Aorta (tissue), 5 donors: ENCODE measurements at regions not wholly inside any gene's neighbourhood (a gene's known extent, or its start where the extent isn't known, plus 50 kb on each side); places are given as distances from the start of the nearest gene placed in this dataset.
"Not testable (repeated sequence)": the region's sequence is repeated elsewhere in the genome, so short reads cannot be mapped to it uniquely, and the experiment has no call there.

Experiments
- ATAC-seq: fragments of 200-7000 bp; cut with Tn5 transposase; one replicate; pipeline ENCODE4 v1.9.1; 2022; ENCODE audit warnings: moderate library complexity; ENCODE audit not compliant: low FRiP score
- DNase-seq, 2 donors: peaks; one replicate each; pipeline ENCODE4 v3.0.0-alpha.2; 2020
- H3K27ac ChIP-seq, 2 donors: one replicate each; pipeline ENCODE4 v1.5.1; 2013; ENCODE audit warnings: low read length in 2 of 2, mild to moderate bottlenecking in 2 of 2, moderate library complexity in 2 of 2, control low read depth in 1 of 2, inconsistent platforms in 1 of 2, low read depth in 1 of 2
- H3K27me3 ChIP-seq, 2 donors: one replicate each; pipeline ENCODE4 v1.6.1; 2013; ENCODE audit warnings: control low read depth in 1 of 2, low read length in 1 of 2, mild to moderate bottlenecking in 1 of 2, moderate library complexity in 1 of 2; ENCODE audit not compliant: insufficient read depth in 2 of 2, control insufficient read depth in 1 of 2
- H3K36me3 ChIP-seq, 2 donors: one replicate each; pipeline ENCODE4 v1.6.1; 2013; ENCODE audit warnings: control low read depth in 1 of 2, low read length in 1 of 2, mild to moderate bottlenecking in 1 of 2; ENCODE audit not compliant: insufficient read depth in 2 of 2, control insufficient read depth in 1 of 2
- H3K4me1 ChIP-seq, 2 donors: one replicate each; pipeline ENCODE4 v1.6.1; 2013; ENCODE audit warnings: low read length in 2 of 2, control low read depth in 1 of 2, mild to moderate bottlenecking in 1 of 2, moderate library complexity in 1 of 2; ENCODE audit not compliant: insufficient read depth in 2 of 2, control insufficient read depth in 1 of 2
- H3K4me3 ChIP-seq, 2 donors: one replicate each; pipeline ENCODE4 v1.5.1; 2013; ENCODE audit warnings: low read length in 2 of 2, control low read depth in 1 of 2, mild to moderate bottlenecking in 1 of 2
- H3K9me3 ChIP-seq: one replicate; pipeline ENCODE4 v1.6.1; 2013; ENCODE audit warnings: mild to moderate bottlenecking, low read length; ENCODE audit not compliant: control insufficient read depth
- WGBS, 2 donors: extraction: QIAGEN DNeasy Blood & Tissue Kit; methylation state at CpG; one replicate each; pipeline ENCODE4 v1.1.7; 2013; 5-methylcytosine and 5-hydroxymethylcytosine counted together
- intact Hi-C, 2 donors: fragments of 100-400 bp; cut with DNase I; formaldehyde crosslinking; loops; one replicate each; pipeline versions ENCODE4 v1.14.2 to v1.15.0; 2022
- donor health status: healthy with polysubstance abuse.
- donor health status: Bipolar disorder and iron deficiency.
- donor health status: DM: no; HTN: no; CAD: no.
- donor health status: DM: no; HTN: no; CAD: no.
- donor health status: DM: yes; HTN: yes; CAD: no.

DNA sequence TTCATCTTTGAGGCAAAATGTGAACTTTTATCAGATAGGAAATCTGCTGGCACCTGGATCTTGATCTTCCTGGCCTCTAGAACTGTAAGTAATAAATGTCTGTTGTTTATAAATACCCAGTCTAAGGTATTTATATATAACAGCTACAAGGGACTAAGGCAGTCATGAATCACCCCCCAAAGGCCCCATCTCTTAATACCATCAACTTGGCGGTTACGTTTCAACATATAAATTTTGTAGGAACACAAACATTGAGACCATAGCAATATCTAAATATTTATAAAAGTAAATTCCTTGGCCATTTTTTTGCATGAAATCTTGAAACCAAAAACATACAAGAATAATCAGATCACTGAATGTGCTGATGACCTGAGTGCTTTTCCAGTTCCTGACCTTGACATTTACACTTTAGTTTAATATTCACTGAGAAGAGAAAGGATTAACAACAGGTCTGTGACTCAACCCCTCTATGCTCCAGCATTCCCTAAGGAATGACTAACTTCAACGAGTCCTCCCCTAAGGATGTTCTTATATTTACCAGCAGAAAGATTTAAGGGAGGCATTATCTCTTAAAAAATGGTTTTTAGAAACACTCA, 1438.5 kb upstream of the CELF2 start:
- intact Hi-C loops, result no loop called here
- H3K4me3 ChIP-seq, result no peak overlapping the region
- 73 to 83% methylated on average over 3 of the region's 3 CpGs for WGBS, 2 donors
- H3K4me1 ChIP-seq, result no peaks in the 10 kb centered on the region
- no peak for DNase-seq
- H3K36me3 ChIP-seq, result no peaks in the 10 kb centered on the region
- no peak overlapping the region for H3K27ac ChIP-seq
- ATAC-seq, result no peak
- H3K9me3 ChIP-seq, result no peaks in the 10 kb centered on the region
- H3K27me3 ChIP-seq, result no peaks in the 10 kb centered on the region

DNA sequence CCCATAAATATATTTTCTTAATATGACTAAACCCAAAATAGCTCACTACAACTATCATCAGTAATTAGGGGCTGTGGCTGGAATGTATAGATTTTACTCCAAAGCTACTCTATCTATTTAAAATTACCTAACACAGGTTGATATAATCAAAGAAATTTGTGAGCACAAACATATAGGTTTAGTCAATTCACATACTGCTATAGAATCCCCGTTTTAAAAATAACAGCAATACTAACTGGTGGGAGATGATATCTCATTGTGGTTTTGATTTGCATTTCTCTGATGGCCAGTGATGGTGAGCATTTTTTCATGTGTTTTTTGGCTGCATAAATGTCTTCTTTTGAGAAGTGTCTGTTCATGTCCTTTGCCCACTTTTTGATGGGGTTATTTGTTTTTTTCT, 1434.9 kb upstream of the CELF2 start:
- H3K4me3 ChIP-seq, H3K4me1 ChIP-seq, H3K27me3 ChIP-seq, H3K9me3 ChIP-seq, intact Hi-C loops, ATAC-seq, DNase-seq, H3K36me3 ChIP-seq, H3K27ac ChIP-seq: not testable (repeated sequence)
- WGBS, 2 donors, result 75 to 79% methylated on average over 1 of the region's 1 CpG

DNA sequence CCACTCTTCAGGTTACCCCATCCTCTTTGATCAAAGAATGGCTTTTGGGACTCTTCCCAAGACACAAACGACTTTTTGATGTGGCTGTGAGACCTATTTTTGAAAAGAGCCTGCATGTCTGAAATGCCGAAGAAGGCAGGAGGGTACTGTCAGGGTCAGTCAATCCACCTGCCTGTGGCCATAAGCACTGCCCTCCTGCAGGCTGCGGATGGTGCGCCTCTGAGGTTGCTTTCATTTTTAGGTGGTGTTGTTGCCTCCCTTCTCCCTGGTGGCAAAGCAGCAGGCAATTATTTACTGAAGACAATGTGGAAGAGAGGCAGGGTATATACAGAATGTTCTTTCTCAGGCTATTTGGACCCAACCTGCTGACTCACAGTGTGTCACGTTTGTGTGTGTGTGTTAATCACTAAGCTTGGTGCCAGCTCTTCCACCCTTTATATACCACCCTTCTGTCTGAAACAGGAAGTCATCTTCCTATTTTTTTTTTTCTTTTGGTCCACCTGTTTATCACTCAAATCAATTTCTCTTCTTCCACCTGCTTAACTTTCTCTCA, 1421.2 kb upstream of the CELF2 start:
- H3K9me3 ChIP-seq, result no peaks in the 10 kb centered on the region
- H3K4me3 ChIP-seq, result no peak overlapping the region
- DNase-seq, result no peak
- no peaks in the 10 kb centered on the region for H3K36me3 ChIP-seq
- intact Hi-C loops, result no loop called here
- H3K4me1 ChIP-seq, result no peaks in the 10 kb centered on the region
- H3K27ac ChIP-seq, result no peak overlapping the region
- WGBS, 2 donors, result 67 to 73% methylated on average over 5 of the region's 5 CpGs
- H3K27me3 ChIP-seq, result no peaks in the 10 kb centered on the region
- no peak for ATAC-seq

DNA sequence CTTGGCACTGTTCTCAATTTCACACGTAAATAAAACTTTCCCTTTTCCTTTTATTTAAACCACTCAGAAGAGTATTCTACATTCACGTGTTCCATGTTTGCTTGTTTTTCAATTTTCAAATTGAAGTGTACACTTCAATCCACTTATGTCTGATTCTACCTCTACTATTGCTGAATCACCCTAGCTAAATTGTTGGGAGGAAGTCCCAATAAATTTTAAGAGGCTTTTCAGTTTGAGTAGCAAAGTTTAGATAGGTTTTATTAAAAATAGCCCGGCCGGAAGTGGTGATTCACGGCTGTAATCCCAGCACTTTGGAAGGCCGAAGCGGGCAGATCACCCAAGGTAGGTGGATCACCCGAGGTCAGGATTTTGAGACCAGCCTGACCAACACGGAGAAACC, 1414.7 kb upstream of the CELF2 start:
- Histone ChIP-seq H3K36me3 (no peaks in the 10 kb centered on the region), H3K4me3 (no peak overlapping the region), H3K4me1 (no peaks in the 10 kb centered on the region), H3K9me3 (no peaks in the 10 kb centered on the region), H3K27ac (no peak overlapping the region), H3K27me3 (no peaks in the 10 kb centered on the region)
- DNase-seq (no peak), ATAC-seq (no peak)
- intact Hi-C loops, result no loop called here
- WGBS, 2 donors, result 50 to 53% methylated on average over 9 of the region's 9 CpGs

DNA sequence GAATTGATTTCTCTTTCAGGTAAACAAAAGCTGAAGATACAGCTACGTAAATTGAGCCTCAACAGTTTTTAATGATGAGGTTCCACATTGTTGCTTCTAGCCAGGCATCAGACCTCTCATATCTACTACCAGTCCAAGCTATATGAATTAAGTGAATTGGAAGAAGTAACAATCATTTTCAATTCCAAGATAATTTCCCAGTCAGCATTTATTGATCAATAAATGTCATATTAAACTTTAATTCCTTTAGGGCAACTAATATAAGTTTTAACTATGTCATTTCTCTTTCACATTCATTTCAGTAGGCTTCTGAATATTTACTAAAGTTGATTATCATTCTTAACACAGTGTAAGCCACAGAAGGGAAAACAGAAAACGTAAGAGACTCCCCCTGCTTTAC, 1413.7 kb upstream of the CELF2 start:
- H3K27ac ChIP-seq, result no peak overlapping the region
- DNase-seq, result no peak
- H3K36me3 ChIP-seq, result no peaks in the 10 kb centered on the region
- H3K4me3 ChIP-seq, result no peak overlapping the region
- WGBS, 2 donors, result 88% methylated on average over 2 of the region's 2 CpGs
- intact Hi-C loops, result no loop called here
- ATAC-seq, result no peak
- no peaks in the 10 kb centered on the region for H3K27me3 ChIP-seq
- no peaks in the 10 kb centered on the region for H3K4me1 ChIP-seq
- H3K9me3 ChIP-seq, result no peaks in the 10 kb centered on the region

DNA sequence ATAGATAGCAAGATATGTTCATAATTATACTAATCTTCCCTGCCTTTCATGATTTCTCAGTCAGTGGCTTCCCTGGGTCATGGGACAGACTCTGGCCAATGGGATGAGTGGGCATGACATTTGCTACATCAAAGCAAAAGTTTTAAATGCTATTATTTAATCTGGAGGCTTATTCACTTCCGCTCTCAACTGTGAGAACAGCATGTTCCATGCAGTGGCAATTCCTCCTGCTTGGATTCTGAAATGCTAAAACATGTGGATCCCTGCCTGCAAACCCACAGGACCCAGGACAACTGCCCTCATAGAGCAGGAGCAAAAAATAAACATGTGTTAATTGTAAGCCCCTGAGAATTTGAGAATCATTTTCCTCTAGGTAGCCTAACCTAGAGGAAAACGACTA, 1412.4 kb upstream of the CELF2 start:
- intact Hi-C loops, result no loop called here
- H3K9me3 ChIP-seq, result no peaks in the 10 kb centered on the region
- DNase-seq, result no peak
- no peak overlapping the region for H3K4me3 ChIP-seq
- H3K27me3 ChIP-seq, result no peaks in the 10 kb centered on the region
- no peak for ATAC-seq
- 72 to 73% methylated on average over 2 of the region's 2 CpGs for WGBS, 2 donors
- no peaks in the 10 kb centered on the region for H3K36me3 ChIP-seq
- no peaks in the 10 kb centered on the region for H3K4me1 ChIP-seq
- no peak overlapping the region for H3K27ac ChIP-seq

DNA sequence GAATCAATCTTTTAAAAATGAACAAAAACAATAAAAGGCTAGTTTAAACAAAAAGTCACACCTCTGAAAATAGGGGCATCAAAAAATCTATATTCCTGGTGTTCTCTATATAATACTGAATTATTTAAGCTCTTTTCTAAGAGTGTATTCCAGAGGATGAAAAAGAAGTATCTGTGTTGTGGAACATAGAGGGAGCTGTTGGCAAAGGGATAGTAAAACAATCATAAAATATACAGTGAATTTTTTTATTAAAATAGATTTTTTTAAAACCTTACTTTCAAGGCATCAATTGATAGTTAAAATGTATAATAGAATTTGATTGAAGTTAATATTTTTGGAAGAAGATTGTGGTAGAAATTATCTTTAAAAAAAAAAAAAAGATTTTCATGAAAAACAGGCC, 1409.1 kb upstream of the CELF2 start:
- H3K4me1 ChIP-seq, result no peaks in the 10 kb centered on the region
- no peak for ATAC-seq
- intact Hi-C loops, result no loop called here
- H3K4me3 ChIP-seq, result no peak overlapping the region
- no peak overlapping the region for H3K27ac ChIP-seq
- no peak for DNase-seq
- H3K36me3 ChIP-seq, result no peaks in the 10 kb centered on the region
- no peaks in the 10 kb centered on the region for H3K9me3 ChIP-seq
- no peaks in the 10 kb centered on the region for H3K27me3 ChIP-seq

DNA sequence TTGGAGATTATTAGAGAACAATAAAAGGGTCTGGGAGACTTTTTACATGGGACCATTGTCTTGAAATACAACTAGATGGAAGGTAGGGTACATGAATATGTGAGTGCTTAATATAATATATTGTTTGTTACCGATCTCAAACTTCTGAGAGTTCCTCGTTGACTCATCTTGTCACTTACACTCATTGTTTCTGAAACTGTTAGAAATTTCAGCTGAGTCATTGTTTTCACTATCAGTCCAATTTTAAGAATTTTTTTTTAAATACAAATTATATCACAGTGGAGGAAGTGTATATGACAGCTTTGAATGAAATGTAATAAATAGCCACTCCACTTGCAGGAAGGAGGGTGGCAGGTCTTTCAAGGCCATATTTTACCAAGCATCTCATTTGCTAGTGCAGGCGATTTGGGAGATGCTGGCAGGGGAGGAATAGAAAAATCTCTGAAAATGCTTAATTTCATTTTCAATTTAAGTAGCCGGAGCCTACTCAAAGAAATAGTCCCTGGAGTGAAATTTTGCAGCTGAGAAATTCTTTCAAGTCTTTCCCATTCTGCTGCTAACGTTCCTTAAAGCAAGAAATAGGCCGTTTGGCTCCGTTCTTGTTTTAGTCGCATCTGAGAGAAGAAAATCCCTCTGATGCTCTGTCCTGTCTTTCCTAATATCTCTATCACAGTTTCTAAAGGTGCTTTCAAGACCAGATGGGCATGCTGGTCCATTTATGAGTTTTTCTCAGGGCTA, 1404.2 kb upstream of the CELF2 start:
- H3K4me3 ChIP-seq, result no peak overlapping the region
- no peaks in the 10 kb centered on the region for H3K9me3 ChIP-seq
- H3K36me3 ChIP-seq, result no peaks in the 10 kb centered on the region
- no peak for ATAC-seq
- H3K4me1 ChIP-seq, result no peaks in the 10 kb centered on the region
- 76 to 77% methylated on average over 8 of the region's 8 CpGs for WGBS, 2 donors
- H3K27me3 ChIP-seq, result no peaks in the 10 kb centered on the region
- DNase-seq, result no peak
- no peak overlapping the region for H3K27ac ChIP-seq
- intact Hi-C loops, result no loop called here

DNA sequence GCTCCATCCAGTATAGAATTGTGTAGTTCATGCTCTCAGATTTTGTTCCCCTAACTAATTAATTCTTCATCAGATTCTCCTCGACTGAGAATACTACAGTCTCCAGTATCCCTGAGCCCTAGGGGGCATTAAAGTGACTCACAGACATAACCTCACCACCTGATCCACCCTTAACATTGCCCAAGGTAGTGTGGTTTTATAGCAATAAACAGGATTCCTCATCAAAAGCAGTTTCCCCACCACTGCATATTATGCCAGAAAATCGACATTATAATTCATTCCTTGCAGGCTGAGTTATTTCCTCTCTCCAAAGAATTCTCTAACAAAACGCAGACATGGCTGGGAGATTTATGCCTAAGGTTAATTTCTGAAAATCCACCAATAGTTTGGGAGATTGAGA, 1402.5 kb upstream of the CELF2 start:
- no peaks in the 10 kb centered on the region for H3K4me1 ChIP-seq
- H3K36me3 ChIP-seq, result no peaks in the 10 kb centered on the region
- H3K9me3 ChIP-seq, result no peaks in the 10 kb centered on the region
- 55 to 59% methylated on average over 3 of the region's 3 CpGs for whole genome bisulfite sequencing, 2 donors
- DNase-seq (no peak), ATAC-seq (no peak)
- no peaks in the 10 kb centered on the region for H3K27me3 ChIP-seq
- H3K27ac ChIP-seq, result no peak overlapping the region
- intact Hi-C loops, result no loop called here
- H3K4me3 ChIP-seq, result no peak overlapping the region
